NT2/D1 (cell line): ENCODE measurements at regions not wholly inside any gene's neighbourhood (a gene's known extent, or its start where the extent isn't known, plus 50 kb on each side); places are given as distances from the start of the nearest gene placed in this dataset.

Source experiments
- DNase-seq: peaks from one replicate; pipeline ENCODE4 v3.0.0-alpha.2; 2011; ENCODE audit warnings: low read depth, low spot score
- H3K27me3 ChIP-seq: 2 replicates; pipeline ENCODE4 v1.6.0; 2011; ENCODE audit warnings: mild to moderate bottlenecking; ENCODE audit not compliant: insufficient read length, insufficient read depth
- H3K36me3 ChIP-seq: 2 replicates; pipeline ENCODE4 v1.6.1; 2011; ENCODE audit warnings: mild to moderate bottlenecking, low read length, mixed read lengths; ENCODE audit not compliant: insufficient read depth, insufficient read length
- H3K4me1 ChIP-seq: 2 replicates; pipeline ENCODE4 v1.5.1; 2011; ENCODE audit not compliant: insufficient read depth, insufficient read length
- H3K4me3 ChIP-seq: 2 replicates; pipeline ENCODE4 v1.5.1; 2011; ENCODE audit warnings: low read depth; ENCODE audit not compliant: insufficient read length
- H3K9ac ChIP-seq: 2 replicates; pipeline ENCODE4 v1.6.0; 2011; ENCODE audit warnings: low read depth; ENCODE audit not compliant: insufficient read length
- H3K9me3 ChIP-seq: 2 replicates; pipeline ENCODE4 v1.5.1; 2011; ENCODE audit warnings: mild to moderate bottlenecking, low read length; ENCODE audit not compliant: insufficient read depth
- SUZ12 ChIP-seq: IDR thresholded peaks from 2 replicates; pipeline ENCODE4 v1.6.1; 2011; ENCODE audit not compliant: insufficient read length, insufficient read depth; ENCODE audit errors: extremely low read depth
- YY1 ChIP-seq: IDR thresholded peaks from 2 replicates; pipeline ENCODE4 v1.6.1; 2011; ENCODE audit not compliant: insufficient read length, insufficient read depth
- ZNF274 ChIP-seq: IDR thresholded peaks from 2 replicates; pipeline ENCODE4 v1.6.1; 2011; ENCODE audit warnings: mild to moderate bottlenecking, low read depth, low read length

GRCh38 chr22:22955276-22955798 lies 67.7 kb downstream of the IGLL5 start:
- Histone ChIP-seq H3K4me3 (no peak overlapping the region), H3K9me3 (no peaks in the 10 kb centered on the region), H3K9ac (no peak overlapping the region), H3K36me3 (no peaks in the 10 kb centered on the region), H3K4me1 (no peaks in the 10 kb centered on the region), H3K27me3 (peaks cover 81% of the 10 kb centered on the region)
- TF ChIP-seq ZNF274 (no peak), SUZ12 (no peak), YY1 (no peak)
- DNase-seq: no peak

- H3K4me1 ChIP-seq: no peaks in the 10 kb centered on the region
- no peak overlapping the region for H3K4me3 ChIP-seq
- H3K27me3 ChIP-seq: peaks cover 77% of the 10 kb centered on the region
- TF ChIP-seq SUZ12 (no peak), YY1 (no peak), ZNF274 (no peak)
- no peaks in the 10 kb centered on the region for H3K36me3 ChIP-seq
- no peaks in the 10 kb centered on the region for H3K9me3 ChIP-seq
- H3K9ac ChIP-seq: no peak overlapping the region
- DNase-seq: peak; percentile 35
Observed at GRCh38 chr22:22955866-22956535, 68.4 kb downstream of the IGLL5 start.

GRCh38 chr22:22957090-22957489 lies 69.5 kb downstream of the IGLL5 start:
- 0 out of 2 replicates have a peak, but pooled peaks cover 4% of the 10 kb centered on the region for H3K9me3 ChIP-seq
- H3K4me3 ChIP-seq: no peak overlapping the region
- H3K4me1 ChIP-seq: no peaks in the 10 kb centered on the region
- H3K27me3 ChIP-seq: peaks cover 68% of the 10 kb centered on the region
- no peaks in the 10 kb centered on the region for H3K36me3 ChIP-seq
- no peak overlapping the region for H3K9ac ChIP-seq
- TF ChIP-seq YY1: no peak
- TF ChIP-seq SUZ12: no peak
- TF ChIP-seq ZNF274: no peak
- DNase-seq: no peak

GRCh38 chr22:22958621-22959020 lies 71.0 kb downstream of the IGLL5 start:
- DNase-seq: no peak
- TF ChIP-seq YY1: no peak
- TF ChIP-seq ZNF274: no peak
- 0 out of 2 replicates have a peak, but pooled peaks cover 4% of the 10 kb centered on the region for H3K9me3 ChIP-seq
- no peaks in the 10 kb centered on the region for H3K4me1 ChIP-seq
- H3K36me3 ChIP-seq: no peaks in the 10 kb centered on the region
- peaks cover 59% of the 10 kb centered on the region for H3K27me3 ChIP-seq
- no peak overlapping the region for H3K4me3 ChIP-seq
- H3K9ac ChIP-seq: no peak overlapping the region

- Histone ChIP-seq H3K36me3 (no peaks in the 10 kb centered on the region), H3K4me1 (no peaks in the 10 kb centered on the region), H3K9me3 (0 out of 2 replicates have a peak, but pooled peaks cover 4% of the 10 kb centered on the region), H3K9ac (no peak overlapping the region), H3K27me3 (peaks cover 54% of the 10 kb centered on the region), H3K4me3 (no peak overlapping the region)
- peak; percentile 66 for DNase-seq
- TF ChIP-seq ZNF274 (no peak), SUZ12 (no peak), YY1 (no peak)
Observed at GRCh38 chr22:22959147-22959827, 71.7 kb downstream of the IGLL5 start.

- H3K9me3 ChIP-seq: 0 out of 2 replicates have a peak, but pooled peaks cover 4% of the 10 kb centered on the region
- peaks cover 56% of the 10 kb centered on the region for H3K27me3 ChIP-seq
- H3K9ac ChIP-seq: no peak overlapping the region
- TF ChIP-seq SUZ12 (no peak), YY1 (no peak), ZNF274 (no peak)
- DNase-seq: no peak
- H3K36me3 ChIP-seq: no peaks in the 10 kb centered on the region
- no peak overlapping the region for H3K4me3 ChIP-seq
- H3K4me1 ChIP-seq: no peaks in the 10 kb centered on the region
Observed at GRCh38 chr22:22960307-22960706, 72.7 kb downstream of the IGLL5 start.

GRCh38 chr22:22961574-22961973 lies 74.0 kb downstream of the IGLL5 start:
- H3K36me3 ChIP-seq: no peaks in the 10 kb centered on the region
- no peaks in the 10 kb centered on the region for H3K4me1 ChIP-seq
- H3K4me3 ChIP-seq: no peak overlapping the region
- no peak for DNase-seq
- H3K9me3 ChIP-seq: 0 out of 2 replicates have a peak, but pooled peaks cover 4% of the 10 kb centered on the region
- peaks cover 56% of the 10 kb centered on the region for H3K27me3 ChIP-seq
- TF ChIP-seq ZNF274: no peak
- no peak overlapping the region for H3K9ac ChIP-seq
